ENCODE measurements at regions not wholly inside any gene's neighbourhood (a gene's known extent, or its start where the extent isn't known, plus 50 kb on each side); places are given as distances from the start of the nearest gene placed in this dataset.

GRCh38 chr12:65648461-65648860, 175.8 kb upstream of the HMGA2 start:
- TF ChIP-seq, protein P1, sequence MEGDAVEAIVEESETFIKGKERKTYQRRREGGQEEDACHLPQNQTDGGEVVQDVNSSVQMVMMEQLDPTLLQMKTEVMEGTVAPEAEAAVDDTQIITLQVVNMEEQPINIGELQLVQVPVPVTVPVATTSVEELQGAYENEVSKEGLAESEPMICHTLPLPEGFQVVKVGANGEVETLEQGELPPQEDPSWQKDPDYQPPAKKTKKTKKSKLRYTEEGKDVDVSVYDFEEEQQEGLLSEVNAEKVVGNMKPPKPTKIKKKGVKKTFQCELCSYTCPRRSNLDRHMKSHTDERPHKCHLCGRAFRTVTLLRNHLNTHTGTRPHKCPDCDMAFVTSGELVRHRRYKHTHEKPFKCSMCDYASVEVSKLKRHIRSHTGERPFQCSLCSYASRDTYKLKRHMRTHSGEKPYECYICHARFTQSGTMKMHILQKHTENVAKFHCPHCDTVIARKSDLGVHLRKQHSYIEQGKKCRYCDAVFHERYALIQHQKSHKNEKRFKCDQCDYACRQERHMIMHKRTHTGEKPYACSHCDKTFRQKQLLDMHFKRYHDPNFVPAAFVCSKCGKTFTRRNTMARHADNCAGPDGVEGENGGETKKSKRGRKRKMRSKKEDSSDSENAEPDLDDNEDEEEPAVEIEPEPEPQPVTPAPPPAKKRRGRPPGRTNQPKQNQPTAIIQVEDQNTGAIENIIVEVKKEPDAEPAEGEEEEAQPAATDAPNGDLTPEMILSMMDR (conservative IDR thresholded peaks at IDR 0.05 in 1 of 2, IDR thresholded peaks at IDR 0.05 in 1 of 2; ENCODE audit: low read depth in 1 of 2, low read length in 2 of 2) = no peak
- TF ChIP-seq EZH2 (IDR thresholded peaks at IDR 0.05; ENCODE audit: low read length, missing control alignments) = no peak

All from fibroblast of lung (primary cell).